Left cardiac atrium (tissue), 4 donors: ENCODE measurements at regions not wholly inside any gene's neighbourhood (a gene's known extent, or its start where the extent isn't known, plus 50 kb on each side); places are given as distances from the start of the nearest gene placed in this dataset.
A peak's percentile ranks its signal among the peaks of the same experiment; 100 is the strongest.
"Not testable (repeated sequence)": the region's sequence is repeated elsewhere in the genome, so short reads cannot be mapped to it uniquely, and the experiment has no call there.

Experiments used
- ATAC-seq, 2 donors: fragments of 200-7000 bp; cut with Tn5 transposase; one replicate each; pipeline ENCODE4 v1.9.1; 2020; ENCODE audit warnings: mild to moderate bottlenecking in 2 of 2, moderate library complexity in 2 of 2
- DNase-seq: peaks from one replicate; pipeline ENCODE4 v3.0.0-alpha.2; 2020
- intact Hi-C, 2 donors: fragments of 100-400 bp; cut with DNase I; formaldehyde crosslinking; loops; one replicate each; pipeline versions ENCODE4 v1.14.1 to v1.15.1; 2022 to 2023
- donor health status: DM: no; HTN: yes; CAD: no.
- donor health status: DM: no; HTN: yes; CAD: no; lungs with severe emphysema.
- donor health status: DM: yes; HTN: yes; CAD: no.
- donor health status: Dilated cardiomyopathy.

DNA sequence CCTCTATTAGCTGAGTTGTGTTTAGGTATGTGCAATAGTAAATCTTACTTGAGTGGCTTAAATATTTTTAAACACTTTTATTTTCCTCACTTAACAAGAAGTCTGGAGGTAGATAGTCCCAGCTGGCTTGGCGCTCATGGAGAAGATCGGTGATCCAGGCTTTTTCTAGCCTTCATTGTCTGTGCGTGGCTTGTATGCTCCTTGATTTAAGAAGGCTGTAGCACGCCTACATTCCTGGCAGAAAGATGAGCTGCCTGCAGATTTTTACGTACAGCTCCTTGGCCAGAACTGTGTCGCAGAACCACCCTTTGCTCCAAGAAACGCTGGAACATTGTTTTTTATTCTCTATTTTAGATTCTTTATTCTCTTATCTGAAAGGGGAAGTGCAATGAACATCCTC lies 284.1 kb downstream of the KIF20B start:
- ATAC-seq (no peak), DNase-seq (no peak)
- intact Hi-C loops, result no loop called here

DNA sequence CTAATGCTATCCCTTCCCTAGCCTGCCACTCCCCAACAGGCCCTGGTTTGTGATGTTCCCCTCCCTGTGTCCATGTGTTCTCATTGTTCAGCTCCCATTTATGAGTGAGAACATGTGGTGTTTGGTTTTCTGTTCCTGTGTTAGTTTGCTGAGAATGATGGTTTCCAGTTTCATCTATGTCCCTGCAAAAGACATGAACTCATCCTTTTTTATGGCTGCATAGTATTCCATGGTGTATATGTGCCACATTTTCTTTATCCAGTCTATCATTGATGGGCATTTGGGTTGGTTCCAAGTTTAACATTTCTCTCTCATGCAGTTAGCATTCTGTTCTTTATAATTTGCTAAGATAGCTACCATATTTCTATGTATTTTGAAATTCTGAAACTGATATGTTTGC lies 287.0 kb downstream of the KIF20B start:
- DNase-seq, intact Hi-C loops, ATAC-seq: not testable (repeated sequence)

DNA sequence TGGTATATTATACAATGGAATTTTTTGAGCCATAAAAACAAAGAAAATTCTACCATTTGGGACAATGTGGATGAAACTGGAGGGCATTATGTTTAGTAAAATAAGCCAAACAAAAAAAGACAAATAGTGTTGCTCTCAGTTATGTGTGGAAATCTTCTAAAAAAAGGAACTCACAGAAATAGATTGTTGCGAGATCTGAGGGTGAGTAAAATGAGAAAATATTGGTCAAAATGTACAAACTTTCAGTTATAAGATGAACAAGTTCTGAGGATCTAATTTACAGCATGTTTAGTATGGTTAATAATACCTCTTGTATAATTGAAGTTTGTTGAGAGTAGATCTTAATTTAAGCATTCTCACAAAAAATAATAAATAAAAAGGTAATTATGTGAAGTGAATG lies 291.2 kb downstream of the KIF20B start:
- intact Hi-C loops, result no loop called here
- no peak for ATAC-seq

DNA sequence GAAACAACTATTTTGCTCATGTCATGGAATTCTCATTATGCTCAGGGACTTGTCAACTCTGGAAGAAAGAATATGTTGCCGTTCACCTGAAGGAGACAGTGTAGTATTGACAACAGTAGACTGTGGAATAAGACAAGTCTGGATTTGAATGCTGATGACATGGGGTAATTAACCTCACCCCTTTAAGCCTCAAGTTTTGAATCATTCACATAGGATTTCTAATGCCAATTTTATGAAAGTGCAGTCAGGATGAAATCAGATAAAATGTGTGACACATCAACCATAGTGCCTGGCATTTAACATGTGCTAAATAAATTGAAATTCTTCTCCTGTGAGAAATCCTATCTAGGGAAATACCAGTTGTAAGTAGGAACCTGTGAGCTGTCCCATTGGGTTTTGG lies 305.8 kb downstream of the KIF20B start:
- no peak for DNase-seq
- intact Hi-C loops, result no loop called here
- ATAC-seq, result no peak

More for the DNA sequence above, 291.2 kb downstream of the KIF20B start:
- DNase-seq, result no peak

DNA sequence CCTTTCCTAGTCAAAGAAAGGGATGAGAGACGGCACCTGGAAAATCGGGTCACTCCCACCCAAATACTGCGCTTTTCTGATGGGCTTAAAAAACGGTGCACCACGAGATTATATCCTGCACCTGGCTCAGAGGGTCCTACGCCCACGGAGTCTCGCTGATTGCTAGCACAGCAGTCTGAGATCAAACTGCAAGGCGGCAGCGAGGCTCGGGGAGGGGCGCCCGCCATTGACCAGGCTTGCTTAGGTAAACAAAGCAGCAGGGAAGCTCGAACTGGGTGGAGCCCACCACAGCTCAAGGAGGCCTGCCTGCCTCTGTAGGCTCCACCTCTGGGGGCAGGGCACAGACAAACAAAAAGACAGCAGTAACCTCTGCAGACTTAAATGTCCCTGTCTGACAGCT lies 309.9 kb downstream of the KIF20B start:
- DNase-seq, ATAC-seq, intact Hi-C loops: not testable (repeated sequence)

DNA sequence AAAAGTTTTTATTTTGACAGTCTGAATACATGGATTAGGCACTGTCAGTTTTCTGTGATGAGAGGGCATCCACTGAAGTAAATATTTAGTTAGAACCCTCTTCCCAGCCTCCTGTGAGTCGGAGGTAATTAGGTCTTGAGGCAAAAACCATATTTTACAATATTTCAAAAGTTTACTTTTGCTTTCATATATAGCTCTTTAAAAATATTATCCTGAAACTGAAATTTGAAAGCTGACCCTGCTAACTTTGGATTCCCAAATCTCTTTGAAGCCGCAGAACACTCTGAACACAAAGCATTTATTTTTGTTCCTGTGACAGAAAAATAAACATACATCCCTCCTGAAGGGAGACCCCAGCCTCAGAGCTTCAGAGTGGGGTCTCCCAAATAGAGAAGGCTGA lies 317.4 kb downstream of the KIF20B start:
- DNase-seq, result no peak
- no peak for ATAC-seq
- intact Hi-C loops, result no loop called here

DNA sequence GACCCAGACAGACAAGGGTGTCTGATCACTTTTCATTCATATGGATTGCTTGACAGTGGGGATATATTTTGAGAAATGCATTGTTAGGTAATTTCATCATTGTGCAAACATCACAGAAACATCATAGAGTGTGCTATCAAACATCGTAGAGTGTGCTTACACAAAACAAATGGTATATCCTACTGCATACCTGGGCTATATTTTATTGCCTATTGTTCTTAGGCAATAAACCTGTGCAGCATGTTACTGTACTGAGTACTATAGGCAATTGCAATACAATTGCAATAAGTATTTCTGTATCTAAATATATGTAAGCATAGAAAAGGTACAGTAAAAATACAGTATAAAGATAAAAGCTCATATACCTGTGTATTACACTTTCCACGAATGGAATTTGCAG lies 319.1 kb downstream of the KIF20B start:
- intact Hi-C loops, result no loop called here
- ATAC-seq (no peak), DNase-seq (no peak)

DNA sequence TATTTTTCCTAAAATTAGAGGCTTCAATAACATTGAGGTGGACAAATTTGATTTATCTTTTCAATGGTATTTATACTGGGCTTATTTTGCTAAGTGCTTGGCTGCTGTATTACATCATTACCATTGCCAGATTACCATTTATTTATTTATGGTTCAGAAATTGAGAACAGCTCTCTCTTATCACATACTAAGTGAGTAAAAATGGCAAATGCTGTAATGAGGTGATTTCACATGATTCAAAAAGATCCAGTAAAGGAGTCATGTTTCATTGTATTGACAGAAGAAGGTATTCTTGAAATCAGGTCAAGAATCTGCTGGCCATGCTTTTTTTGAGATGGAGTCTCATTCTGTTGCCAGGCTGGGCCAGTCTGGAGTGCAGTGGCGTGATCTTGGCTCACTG lies 322.6 kb downstream of the KIF20B start:
- no peak for ATAC-seq
- intact Hi-C loops, result no loop called here
- DNase-seq, result no peak

DNA sequence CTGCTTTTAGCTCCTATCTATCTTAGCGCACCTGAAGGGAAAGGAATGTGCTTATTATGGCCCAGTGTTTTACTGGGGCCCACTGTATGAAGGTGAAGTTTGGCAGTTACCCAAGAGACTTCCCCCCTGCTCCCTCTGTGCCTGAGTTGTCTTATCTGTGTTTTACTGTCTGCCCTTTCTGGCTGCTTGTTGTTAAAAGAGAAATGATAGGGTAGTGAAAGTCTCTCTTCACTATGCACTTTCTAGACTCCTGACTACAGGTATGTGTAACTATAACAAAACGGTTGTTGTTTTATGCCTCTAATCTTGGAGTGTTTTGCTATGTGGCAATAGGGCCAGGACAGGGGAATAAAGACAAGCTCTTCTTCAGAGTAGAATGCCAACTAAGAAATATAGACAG lies 326.9 kb downstream of the KIF20B start:
- intact Hi-C loops, result no loop called here
- DNase-seq (no peak), ATAC-seq (no peak)

DNA sequence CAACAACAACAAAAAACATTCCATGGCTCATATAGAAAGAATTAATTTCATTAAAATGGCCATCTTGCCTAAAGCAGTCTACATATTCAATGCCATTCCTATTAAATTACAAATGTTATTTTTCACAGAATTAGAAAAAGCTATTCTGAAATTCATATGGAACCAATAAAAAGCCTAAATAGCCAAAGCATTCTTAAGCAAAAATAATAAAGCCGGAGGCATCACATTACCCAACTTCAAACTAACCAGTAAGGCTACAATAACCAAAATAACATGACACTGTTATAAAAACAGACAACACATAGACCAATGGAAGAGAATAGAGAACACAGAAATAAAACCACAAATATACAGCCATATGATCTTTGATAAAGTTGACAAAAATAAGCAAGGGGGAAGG lies 330.4 kb downstream of the KIF20B start:
- intact Hi-C loops, result no loop called here
- DNase-seq, result no peak
- no peak for ATAC-seq

DNA sequence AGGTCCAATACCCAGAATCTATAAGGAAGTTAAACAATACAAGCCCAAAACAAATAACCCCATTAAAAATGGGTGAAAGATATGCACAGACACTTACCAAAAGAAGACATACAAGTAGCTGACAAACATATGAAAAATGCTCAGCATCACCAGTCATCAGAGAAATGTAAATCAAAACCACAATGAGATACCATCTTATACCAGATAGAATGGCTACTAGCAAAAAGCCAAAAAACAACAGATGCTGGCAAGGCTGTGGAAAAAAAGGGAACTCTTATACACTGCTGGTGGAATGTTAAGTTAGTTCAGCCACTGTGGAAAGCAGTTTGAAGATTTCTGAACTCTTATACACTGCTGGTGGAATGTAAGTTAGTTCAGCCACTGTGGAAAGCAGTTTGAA lies 331.1 kb downstream of the KIF20B start:
- DNase-seq (no peak), ATAC-seq (no peak)
- intact Hi-C loops, result no loop called here

DNA sequence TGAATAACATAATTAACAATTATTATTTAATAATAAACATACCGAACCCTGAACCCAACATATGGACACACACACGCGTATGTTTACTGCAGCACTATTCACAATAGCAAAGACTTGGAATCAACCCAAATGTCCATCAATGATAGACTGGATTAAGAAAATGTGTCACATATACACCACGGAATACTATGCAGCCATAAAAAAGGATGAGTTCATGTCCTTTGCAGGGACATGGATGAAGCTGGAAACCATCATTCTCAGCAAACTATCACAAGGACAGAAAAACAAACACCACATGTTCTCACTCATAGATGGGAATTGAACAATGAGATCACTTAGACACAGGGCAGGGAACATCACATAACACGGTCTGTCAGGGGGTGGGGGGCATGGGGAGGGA lies 333.5 kb downstream of the KIF20B start:
- intact Hi-C loops, DNase-seq, ATAC-seq: not testable (repeated sequence)

DNA sequence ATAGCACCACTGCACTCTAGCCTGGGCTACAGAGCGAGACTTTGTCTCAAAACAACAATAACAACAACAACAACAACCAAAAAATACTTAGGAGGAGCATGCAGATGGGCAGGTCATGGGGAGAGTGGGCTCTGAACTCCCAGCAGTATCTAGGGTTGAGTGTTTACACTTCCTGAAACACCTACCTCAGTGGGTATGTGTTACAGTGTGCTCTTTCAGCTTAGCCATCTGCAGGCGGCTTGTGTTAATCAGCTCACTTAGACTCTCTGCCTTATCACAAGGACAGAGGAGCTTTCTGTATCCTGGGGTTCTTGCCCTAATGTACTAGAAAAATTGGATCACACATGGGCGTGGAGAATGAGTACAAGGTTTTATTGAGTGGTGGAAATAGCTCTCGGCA lies 340.2 kb downstream of the KIF20B start:
- ATAC-seq, result peak; percentile 84 to 85
- no peak for DNase-seq
- intact Hi-C loops, result no loop called here

DNA sequence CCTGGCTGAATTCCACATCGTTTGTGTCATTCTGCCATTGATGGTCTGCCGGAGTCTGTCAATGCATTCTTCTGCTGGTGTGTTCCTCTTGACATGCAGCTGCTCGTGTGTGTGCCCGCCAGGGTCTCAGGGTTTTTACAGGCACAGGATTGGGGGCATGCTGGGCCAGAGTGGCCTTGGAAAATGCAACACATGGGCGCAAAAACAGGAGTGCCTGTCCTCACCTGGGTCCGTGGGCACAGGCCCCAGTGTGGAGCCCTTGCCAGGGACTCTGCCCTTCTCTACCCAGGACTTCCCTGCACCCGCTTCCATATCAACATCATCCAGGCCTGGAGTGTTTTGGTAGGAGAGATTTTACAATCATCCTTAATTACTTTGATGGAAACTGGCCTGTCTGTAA lies 340.7 kb downstream of the KIF20B start:
- DNase-seq, result no peak
- ATAC-seq, result peak; percentile 67 to 73
- intact Hi-C loops, result no loop called here

DNA sequence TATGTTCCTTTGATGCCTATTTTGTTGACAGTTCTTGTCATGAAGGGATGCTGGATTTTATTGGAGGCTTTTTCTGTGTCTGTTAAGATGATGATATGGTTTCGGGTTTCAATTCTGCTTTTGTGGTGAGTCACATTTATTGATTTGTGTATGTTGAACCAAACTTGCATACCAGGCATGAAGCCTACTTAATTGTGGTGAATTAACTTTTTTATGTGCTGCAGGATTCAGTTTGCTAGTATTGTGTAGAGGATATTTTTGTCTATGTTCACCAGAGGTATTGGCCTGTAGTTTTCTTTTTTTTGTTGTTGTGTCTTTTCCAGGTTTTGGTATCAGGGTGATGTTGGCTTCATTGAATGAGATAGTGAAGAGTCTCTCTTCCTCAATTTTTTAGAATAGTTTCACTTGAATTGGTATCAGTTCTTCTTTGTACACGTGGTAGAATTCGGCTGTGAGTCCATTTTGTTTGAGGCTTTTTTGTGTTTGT lies 345.9 kb downstream of the KIF20B start:
- intact Hi-C loops, result no loop called here
- DNase-seq (no peak), ATAC-seq (no peak)

DNA sequence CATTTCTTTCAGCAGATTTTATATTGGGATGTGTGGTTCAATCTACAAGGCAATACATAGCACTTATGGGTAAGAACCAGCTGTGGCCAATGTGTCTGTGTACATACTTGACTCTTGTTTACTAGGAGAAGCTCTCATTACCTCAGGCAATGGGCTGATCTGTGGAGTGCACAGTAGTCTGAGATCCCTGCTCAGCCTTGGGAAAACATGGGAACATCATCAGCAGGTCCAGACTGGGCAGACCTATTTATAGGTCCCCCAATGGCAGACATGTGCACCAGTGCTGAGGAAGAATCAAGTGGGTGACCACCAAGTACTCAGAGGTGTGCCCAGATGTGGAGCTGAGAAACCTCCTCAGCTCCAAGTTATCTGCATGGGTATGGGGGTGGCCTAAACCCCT lies 349.7 kb downstream of the KIF20B start:
- intact Hi-C loops, result no loop called here
- ATAC-seq (peak; percentile 50 to 66), DNase-seq (no peak)

DNA sequence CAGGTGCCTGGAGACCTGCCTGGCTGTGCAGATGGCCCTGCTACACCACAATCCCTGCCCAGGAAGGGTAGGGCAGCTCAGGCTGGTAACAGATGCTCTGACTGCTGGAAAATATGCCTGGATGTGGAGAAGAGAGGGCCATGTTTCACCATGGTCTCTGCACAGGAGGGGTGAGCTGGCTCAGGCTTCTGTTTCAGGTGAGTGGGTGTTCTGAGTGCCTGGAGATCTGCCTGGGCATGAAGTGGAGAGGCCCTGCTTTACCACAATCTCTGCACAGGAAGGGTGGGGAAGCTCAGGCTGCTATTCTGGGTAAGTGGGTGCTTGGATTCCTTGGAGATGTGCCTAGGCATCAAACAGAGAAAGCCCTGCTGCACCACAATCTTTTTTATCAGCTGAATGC lies 350.1 kb downstream of the KIF20B start:
- intact Hi-C loops, result no loop called here
- ATAC-seq (peak; percentile 95), DNase-seq (peak; percentile 23)

DNA sequence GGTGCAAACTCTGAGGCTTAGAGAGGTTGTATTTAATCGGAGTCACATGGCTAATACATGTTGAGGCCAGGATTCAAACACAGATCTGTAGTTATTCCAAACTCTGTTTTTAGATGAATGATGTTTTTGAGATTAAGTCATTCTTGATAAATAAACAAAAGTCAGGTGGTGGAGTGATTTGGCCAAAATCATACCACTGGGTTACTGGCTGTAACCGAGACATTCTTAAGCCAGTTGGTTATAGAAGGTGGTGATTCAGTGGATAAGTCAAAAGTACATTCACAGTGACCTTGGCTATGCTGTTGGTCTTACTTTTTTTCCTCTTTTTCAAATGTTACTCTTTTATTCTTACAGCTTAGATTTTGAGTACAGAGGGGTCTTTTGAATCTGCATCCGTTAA lies 361.4 kb downstream of the KIF20B start:
- intact Hi-C loops, result no loop called here
- ATAC-seq (no peak), DNase-seq (no peak)

DNA sequence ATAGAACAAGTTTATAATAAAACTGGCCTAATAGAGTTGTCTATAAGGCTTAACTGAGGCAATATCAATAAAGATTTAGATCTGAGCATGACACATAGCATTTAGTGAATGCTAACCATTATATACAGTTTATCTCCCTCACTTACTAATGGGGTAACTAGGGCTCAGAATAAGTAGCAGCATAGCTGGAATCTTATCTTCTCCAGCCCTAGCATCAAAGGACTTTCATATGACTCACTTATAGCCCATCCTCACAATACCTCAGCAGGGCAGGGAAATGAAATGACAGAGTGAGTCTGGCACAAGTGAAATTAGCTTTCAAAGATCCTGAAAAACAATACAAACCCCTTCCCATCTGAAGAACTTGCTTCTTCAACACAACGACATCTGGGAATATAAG lies 362.9 kb downstream of the KIF20B start:
- DNase-seq, result no peak
- intact Hi-C loops, result no loop called here
- ATAC-seq, result peak in 1 of 2 donors; percentile 57

DNA sequence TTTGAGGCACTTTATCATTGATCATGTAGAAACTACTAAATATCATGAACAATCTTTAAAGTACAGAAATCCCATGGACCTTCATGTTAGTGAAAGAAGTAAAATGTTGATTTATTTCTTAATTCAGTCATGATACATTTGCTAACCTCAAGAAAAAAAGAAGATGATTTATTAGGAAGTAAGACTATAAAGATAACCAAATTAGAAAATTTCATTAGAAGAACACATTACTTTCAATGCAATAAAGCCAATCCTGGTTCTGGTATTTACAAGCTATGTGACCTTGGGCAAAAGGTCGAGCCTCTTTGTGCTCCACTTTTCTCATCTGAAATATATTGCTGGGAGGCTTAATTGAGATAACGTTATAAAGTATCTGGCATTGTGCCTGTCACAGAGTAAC lies 365.0 kb downstream of the KIF20B start:
- ATAC-seq, result no peak
- intact Hi-C loops, result no loop called here
- DNase-seq, result no peak

DNA sequence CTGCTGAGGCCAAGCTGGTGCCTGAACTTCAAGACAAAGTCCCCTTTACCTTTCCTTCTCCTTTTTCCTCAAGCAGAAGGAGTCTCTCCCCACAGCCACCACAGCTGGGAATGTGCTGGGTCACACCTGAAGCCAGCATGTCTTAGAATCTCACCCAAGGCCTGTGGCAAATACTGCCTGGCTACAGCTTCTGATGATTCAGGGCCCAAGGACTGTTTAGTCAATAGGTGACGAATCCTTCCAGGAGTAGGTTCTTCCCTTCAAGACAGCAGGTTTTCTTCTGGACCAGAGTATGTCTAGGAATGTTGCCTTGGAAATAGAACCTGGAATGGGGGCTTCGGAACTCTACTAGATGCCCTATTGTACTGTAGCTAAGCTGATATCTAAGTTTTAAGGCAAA lies 374.6 kb downstream of the KIF20B start:
- DNase-seq (no peak), ATAC-seq (no peak)
- intact Hi-C loops, result no loop called here

DNA sequence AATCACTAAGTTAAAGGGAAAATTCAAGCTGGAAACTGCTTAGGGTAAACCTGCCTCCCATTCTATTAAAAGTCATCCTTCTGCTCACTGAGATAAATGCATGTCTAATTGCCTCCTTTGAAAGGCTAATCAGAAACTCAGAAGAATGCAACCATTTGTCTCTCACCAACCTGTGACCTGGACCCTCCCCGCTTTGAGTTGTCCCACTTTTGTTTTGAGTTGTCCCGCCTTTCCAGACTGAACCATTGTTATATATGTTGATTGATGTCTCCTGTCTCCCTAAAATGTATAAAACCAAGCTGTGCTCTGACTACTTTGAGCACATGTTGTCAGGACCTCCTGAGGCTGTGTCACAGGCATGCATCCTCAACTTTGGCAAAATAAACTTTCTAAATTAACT lies 378.4 kb downstream of the KIF20B start:
- no peak for ATAC-seq
- no peak for DNase-seq
- intact Hi-C loops, result no loop called here
